ENCODE measurements at regions not wholly inside any gene's neighbourhood (a gene's known extent, or its start where the extent isn't known, plus 50 kb on each side); places are given as distances from the start of the nearest gene placed in this dataset.

DNA sequence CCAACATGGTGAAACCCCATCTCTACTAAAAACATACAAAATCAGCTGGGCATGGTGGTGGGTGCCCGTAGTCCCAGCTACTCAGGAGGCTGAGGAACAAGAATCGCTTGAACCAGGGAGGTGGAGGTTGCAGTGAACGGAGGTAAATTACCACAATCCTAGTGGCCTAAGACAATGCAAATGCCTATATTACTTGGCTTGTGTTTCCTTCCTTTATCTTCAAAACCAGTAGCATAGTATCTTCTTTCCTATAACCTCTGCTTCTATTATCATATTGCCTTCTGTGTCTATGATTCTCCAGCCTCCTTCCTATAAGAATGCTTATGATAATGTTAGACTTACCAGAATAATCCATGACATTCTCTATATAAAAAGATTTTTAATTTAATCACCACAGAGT, 156.2 kb upstream of the RGS18 start:
- no peak for DNase-seq (ENCODE audit: low spot score)

DNA sequence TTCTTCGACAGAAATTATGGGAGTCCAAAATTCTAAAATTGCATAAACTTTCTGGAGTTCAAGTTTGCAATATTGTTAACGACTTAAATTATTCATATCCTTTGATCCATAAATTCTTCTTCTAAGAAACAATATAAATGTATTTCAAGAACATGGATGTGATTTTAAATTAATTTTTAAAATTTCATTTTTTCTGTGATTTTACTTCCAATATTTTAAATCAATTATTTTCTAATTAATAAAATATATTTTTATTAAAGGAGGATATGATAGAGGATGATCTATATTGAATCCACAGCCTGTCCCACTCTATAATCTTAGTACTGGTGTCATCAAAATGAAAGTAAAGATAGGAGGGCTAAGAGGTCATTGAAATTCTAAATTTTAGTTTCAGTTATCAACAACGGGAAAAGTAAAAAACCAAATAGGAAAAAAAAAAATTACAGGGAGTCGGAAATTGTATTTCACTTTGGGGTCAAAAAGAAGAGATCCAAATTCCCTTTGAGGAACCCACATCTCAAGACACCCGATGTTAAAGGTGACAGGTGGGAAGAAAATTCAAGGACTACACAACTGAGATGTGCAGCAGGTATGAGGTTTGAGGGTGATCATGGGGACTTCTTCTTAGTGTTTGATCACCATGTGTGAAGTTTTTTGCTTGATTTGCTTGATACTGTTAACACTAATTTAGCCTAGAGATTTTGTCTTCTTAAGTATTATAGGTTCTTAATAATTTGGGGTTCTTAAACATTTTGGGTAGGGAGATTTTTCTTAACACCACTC, 154.8 kb upstream of the RGS18 start:
- no peak for DNase-seq (ENCODE audit: low spot score)

DNA sequence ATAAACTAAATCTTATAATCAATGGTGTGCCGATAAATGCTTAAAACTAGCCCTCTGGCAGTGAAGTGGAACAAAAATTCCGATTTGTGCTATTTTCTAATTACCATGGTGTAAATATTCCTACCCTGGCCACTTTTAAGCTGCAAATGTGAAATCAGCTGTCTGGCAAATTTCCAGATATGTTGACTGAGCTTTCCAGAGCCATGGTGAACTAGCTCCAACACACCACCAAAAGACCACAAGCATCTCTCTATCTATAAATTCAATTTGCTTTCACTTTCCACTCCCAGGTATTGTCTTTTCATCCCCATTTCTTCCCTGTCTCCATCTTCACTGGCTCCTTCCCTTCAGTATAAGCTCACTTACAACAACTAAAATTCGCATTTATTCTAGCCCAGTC, 152.3 kb upstream of the RGS18 start:
- no peak for DNase-seq (ENCODE audit: low spot score)

GRCh38 chr1:192008281-192008825, 149.9 kb upstream of the RGS18 start:
- DNase-seq (ENCODE audit: low spot score), result no peak

DNA sequence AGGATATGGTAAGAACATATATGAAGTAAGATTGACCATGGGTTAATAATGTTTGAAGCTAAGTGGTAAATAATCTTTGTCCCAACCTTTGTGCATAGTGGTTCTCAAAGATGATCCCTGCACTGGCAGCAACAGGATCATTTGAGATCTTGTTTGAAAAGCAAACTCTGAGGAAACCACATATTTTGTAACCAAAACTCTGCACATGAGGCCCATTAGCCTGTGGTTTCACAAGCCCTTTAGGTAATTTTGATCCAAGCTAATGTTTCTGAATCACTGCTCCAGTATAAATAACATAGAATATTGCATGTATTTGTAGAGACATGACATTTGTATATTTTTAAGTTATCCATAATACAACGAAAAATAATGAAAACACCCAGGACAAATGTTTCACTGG, 147.9 kb upstream of the RGS18 start:
- no peak for DNase-seq (ENCODE audit: low spot score)

DNA sequence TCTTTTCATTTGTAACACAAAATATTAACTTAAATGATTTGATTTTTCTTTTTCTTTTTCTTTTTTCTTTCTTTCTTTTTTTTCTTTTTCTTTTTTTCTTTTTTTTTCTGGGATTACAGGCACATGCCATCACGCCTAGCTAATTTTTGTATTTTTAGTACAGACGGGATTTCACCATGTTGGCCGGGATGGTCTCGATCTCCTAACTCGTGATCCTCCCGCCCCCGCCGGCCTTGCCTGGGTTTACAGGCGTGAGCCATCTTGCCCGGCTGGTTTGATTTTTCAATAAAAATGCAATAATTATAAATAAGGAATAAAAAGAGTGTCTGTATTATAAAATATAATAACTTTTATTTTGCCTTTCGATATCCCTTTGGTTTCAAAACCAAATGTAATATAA, 146.7 kb upstream of the RGS18 start:
- DNase-seq (ENCODE audit: low spot score), result no peak

DNA sequence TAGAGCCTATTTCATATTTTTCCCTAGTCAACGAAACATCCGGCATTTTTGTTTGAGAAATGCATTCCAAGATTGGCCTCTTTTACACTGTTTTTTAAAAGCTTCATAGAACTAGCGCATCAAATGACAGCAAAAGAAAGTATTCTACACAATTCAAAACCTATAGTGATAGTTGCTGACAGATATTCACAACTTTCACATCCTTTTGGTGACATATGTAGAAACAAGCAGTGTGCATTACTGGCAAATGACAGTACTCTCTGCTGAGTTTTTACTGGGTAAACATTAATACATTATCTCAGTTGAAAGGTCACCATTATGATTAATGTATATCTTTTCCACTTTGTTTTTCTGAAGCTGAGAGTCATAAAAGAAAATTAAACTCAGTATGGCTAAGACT, 135.4 kb upstream of the RGS18 start:
- DNase-seq (ENCODE audit: low spot score), result no peak

DNA sequence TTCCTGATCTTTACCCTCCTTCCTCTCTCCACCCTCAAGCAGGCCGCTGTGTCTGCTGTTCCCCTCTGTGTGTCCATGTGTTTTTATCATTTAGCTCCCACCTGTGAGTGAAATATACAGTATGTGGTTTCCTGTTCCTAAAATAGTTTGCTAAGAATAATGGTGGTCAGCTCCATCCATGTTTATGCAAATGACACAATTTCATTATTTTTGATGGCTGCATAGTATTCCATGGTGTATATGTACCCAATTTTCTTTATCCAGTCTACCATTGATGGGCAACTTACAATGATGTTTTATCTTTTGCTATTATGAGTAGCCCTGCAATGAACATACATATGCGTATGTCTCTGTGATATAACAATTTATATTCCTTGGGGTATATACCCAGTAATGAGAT, 133.4 kb upstream of the RGS18 start:
- DNase-seq (ENCODE audit: low spot score), result no peak

DNA sequence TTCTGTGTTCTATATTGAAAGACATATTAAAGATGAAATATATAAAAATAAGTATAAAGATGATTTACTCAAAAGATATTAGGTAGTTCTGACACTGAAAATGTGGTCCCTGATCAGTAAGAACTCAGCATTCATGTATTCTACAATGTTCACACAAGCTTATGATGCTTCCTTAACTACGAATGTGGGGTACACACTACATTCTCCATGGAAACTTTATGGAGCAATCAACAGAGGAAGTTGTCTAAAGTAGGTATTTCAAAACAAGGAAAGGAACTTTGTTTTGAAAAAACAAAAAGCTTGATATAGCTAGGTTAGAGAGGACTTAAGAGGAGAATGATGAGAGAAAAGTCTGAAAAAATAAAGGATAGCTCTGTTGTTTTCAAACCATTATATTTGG, 119.7 kb upstream of the RGS18 start:
- DNase-seq (ENCODE audit: low spot score), result no peak

GRCh38 chr1:192045131-192045530, 113.1 kb upstream of the RGS18 start:
- DNase-seq (ENCODE audit: low spot score), result no peak

DNA sequence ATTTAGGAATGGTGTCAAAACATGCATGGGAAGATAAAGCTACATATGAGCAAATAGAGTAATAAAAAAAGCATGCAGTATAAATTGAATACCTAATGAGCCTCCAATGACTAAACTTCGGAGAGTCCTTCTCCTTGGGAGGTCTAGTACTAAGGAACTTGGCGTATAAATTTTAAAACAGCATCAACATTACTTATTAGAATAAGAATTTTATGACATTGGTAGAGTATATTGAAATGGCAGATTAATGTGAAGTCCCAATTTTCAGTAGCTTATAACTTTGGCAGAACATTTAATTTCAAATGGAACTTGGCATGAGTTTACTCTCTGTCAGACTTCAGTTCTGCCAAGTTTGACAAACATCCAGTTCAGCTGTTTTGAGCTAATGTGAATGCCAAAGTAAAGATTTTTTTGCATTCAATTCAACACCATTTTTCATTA, 104.7 kb upstream of the RGS18 start:
- DNase-seq (ENCODE audit: low spot score), result no peak

DNA sequence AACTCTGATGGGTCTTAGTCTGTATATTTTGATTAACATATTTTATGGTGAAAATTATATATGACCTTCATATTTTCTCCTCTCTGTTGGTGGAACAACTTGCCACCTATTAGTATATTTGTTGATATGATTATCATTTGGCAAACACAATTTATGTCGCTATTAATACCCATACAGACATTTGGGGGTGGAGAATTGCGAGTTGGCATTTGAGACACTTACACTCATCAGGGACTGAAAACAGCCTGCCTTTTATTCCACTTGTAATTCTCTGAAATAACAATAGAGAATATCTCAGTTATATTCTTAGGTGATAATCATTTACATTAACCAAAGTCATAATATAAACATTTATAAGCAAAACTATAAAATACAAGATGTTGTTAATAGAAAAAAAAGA, 100.5 kb upstream of the RGS18 start:
- DNase-seq (ENCODE audit: low spot score), result no peak

GRCh38 chr1:192059407-192059806, 98.9 kb upstream of the RGS18 start:
- DNase-seq (ENCODE audit: low spot score), result no peak

DNA sequence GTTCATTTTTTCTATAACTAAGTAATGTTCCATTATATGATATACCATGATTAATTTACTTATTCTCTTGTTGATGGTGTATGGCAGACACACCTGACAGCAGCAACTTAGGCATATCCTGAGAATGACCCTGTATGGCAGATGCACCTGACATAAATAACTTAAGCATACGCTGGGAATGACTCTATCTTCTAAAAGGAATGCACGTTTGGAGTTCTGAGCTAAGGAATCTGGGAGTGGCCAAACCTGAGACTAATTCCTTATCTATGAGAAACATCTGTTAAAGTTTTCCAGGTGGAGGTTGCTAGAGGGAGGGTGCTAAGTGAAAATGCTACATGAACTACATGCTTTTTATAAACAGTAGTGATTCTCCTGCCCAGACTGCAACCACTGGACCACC, 96.7 kb upstream of the RGS18 start:
- DNase-seq (ENCODE audit: low spot score), result no peak

- no peak for DNase-seq (ENCODE audit: low spot score)
Measured at GRCh38 chr1:192065087-192065486, 93.2 kb upstream of the RGS18 start.

- DNase-seq (ENCODE audit: low spot score), result peak; percentile 71
Measured at GRCh38 chr1:192066202-192066601, 92.1 kb upstream of the RGS18 start.

DNA sequence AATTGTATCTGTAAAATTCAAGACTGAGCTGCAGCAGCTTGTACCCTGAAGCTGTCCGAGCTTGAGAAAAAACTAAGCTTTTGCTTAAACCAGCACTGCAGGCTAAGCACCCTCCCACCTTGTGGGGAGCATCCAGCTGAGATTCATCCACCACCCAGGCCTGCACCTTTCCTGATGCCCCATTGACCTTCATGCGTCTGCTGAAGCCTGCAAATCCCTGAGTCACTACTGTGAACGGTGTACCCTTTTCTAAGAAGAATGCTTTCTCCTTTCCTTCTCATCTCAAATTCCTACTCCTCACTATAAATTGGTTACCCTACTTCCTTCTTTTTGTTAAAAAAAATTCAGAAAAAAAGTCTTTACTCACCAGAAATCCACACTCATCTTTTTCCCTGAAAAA, 90.9 kb upstream of the RGS18 start:
- DNase-seq (ENCODE audit: low spot score), result no peak

DNA sequence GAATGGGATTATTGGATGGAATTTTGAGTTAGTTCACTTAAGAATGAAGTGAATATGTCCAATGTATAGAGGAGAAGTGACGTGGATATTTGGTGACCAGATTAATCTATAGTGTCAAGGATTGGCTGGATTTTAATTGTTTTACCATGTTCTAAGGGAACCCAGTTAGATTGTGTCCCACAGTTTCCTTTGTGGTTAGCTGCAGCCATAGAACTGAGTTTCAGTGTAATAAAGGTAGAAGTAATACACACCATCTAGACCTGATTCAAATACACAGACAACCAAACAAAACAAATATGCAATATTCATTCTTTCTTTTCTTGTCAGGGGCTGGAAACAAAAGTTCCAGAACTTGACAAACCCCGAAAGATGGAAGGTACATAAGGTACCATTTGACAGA, 88.0 kb upstream of the RGS18 start:
- DNase-seq (ENCODE audit: low spot score), result no peak

- no peak for DNase-seq (ENCODE audit: low spot score)
Measured at GRCh38 chr1:192080684-192081083, 77.6 kb upstream of the RGS18 start.

GRCh38 chr1:192081359-192081758, 76.9 kb upstream of the RGS18 start:
- DNase-seq (ENCODE audit: low spot score), result no peak

- DNase-seq (ENCODE audit: low spot score), result no peak
Measured at GRCh38 chr1:192086644-192087043, 71.6 kb upstream of the RGS18 start.

- DNase-seq (ENCODE audit: low spot score), result no peak
Measured at GRCh38 chr1:192087334-192087733, 70.9 kb upstream of the RGS18 start.

DNA sequence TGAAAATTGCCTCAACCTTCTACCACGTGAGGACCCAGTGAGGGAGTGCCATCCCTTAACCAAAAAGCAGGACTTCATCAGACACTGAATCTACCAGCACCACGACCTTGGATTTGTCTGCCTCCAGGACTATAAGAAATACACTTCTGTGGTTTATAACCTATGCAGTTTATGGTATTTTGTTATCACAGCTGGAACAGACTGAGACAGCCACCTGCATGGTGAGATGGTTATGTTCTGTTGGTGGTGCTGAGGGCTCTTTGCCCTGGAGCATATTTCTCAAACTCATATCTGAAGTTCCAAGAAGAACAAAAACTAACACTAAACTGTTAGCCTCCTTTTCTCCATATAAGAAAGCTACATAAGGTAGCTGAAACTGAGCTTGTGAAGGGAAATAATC, 69.8 kb upstream of the RGS18 start:
- DNase-seq (ENCODE audit: low spot score), result no peak

DNA sequence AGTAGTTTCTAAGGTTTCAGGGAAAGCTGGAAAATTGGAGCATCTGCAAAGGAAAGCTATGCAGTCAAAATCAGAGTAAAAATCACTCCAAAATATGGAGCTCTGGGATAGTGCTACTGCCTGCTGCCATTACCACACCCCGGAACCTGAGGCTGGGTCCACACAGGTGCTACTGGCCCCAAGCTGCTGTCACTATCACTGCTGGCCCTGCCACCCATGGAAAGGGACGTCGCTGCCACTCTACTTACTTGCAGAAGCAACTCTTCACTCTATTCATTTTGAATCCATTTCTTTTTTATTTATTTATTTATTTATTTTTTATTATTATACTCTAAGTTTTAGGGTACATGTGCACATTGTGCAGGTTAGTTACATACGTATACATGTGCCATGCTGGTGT, 60.3 kb upstream of the RGS18 start:
- no peak for DNase-seq (ENCODE audit: low spot score)
